H1 (cell line): ENCODE measurements at regions not wholly inside any gene's neighbourhood (a gene's known extent, or its start where the extent isn't known, plus 50 kb on each side); places are given as distances from the start of the nearest gene placed in this dataset.

Experiments
- ASH2L ChIP-seq: fragments of 200-600, 300-600 bp; sonication (generic); IDR thresholded peaks from one replicate; pipeline ENCODE4 v1.7.1; 2017; ENCODE audit warnings: low read length
- EZH2 ChIP-seq: fragments of 200-600 bp; sonication (generic); IDR thresholded peaks from 2 replicates; pipeline ENCODE4 v1.7.1; 2012; ENCODE audit warnings: low read depth, mild to moderate bottlenecking, moderate library complexity, low read length, inconsistent platforms; ENCODE audit not compliant: severe bottlenecking
- MAFK ChIP-seq: IDR thresholded peaks from 2 replicates; pipeline ENCODE4 v1.6.1; 2012; ENCODE audit warnings: low read depth, mild to moderate bottlenecking, improper control_type of control experiment, low read length
- RAD21 ChIP-seq, 2 experiments: IDR thresholded peaks in 1 of 2; conservative IDR thresholded peaks in 1 of 2; 2 replicates each; pipeline ENCODE4 v1.6.1; 2011; ENCODE audit warnings: low read depth in 2 of 2, low read length in 2 of 2, improper control_type of control experiment in 1 of 2, inconsistent platforms in 1 of 2, mild to moderate bottlenecking in 1 of 2, moderate library complexity in 1 of 2
- SRF ChIP-seq: IDR thresholded peaks from 2 replicates; pipeline ENCODE4 v1.6.1; 2011; ENCODE audit warnings: mild to moderate bottlenecking, low read depth, low read length, moderate library complexity

DNA sequence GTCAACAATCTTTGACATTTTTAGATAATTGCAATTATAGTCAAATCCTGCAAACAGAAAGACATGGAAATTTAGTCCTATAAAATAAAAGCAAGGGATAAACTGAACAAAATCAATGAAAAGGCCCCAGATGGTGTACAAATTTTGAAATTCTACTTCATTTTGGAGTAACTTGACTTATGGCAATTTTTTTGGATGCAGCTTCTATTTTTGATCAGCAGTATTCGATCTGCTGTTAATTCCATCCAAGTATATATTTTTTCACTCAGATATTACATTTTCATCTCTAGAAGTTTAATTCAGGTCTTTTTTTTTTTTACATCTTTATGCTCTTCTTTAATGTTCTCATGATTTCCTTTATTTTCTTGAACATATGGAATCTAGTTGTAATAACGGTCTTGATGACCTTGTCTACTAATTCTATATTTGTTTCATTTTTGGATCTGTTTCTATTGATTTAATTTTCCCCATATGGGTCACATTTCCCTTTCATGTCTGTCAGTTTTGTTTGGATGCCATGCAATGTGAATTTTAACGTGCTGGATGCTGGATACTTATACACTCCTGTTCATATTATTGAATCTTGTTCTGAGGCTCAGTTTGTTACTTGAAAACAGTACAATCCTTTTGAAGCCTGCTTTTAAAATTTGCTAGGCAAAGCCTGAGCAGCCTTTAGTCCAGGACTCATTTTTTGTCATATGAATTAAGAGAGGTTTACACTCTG lies 164.3 kb upstream of the FAM3C start (continued):
- TF ChIP-seq RAD21 (IDR thresholded peaks at IDR 0.05 in 1 of 2, conservative IDR thresholded peaks at IDR 0.05 in 1 of 2; ENCODE audit: low read depth in 2 of 2, low read length in 2 of 2) (no peak), ASH2L (no peak), EZH2 (no peak), MAFK (no peak), SRF (no peak)
